NAMALWA (cell line): ENCODE measurements at regions not wholly inside any gene's neighbourhood (a gene's known extent, or its start where the extent isn't known, plus 50 kb on each side); places are given as distances from the start of the nearest gene placed in this dataset.
"Not testable (repeated sequence)": the region's sequence is repeated elsewhere in the genome, so short reads cannot be mapped to it uniquely, and the experiment has no call there.

Experiments used
- DNase-seq: peaks from one replicate; pipeline ENCODE4 v3.0.0-alpha.2; 2015; ENCODE audit warnings: low spot score

GRCh38 chr1:61028136-61028535, 54.2 kb upstream of the NFIA start:
- DNase-seq, result no peak

- DNase-seq, result not testable (repeated sequence)
Measured at GRCh38 chr1:61018068-61018467, 64.3 kb upstream of the NFIA start.

DNA sequence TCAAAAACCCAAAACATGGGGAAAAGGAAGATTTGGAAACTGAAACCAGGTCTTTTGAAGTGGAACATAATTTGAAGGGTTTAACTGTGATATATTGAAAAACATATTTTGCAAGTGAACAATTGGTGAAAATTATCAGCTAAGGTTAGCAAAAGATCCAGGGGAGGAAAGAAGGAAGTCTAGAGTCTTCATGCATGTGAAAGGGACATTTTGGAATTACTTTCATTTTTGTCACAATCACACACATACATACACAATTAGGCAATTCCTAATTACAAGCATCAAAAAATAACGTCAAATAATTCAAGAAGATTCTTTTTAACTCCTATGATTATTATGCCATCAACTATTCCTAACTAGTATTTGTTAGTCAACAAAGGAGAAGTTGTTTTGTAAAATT, 64.7 kb upstream of the NFIA start:
- DNase-seq, result no peak

DNA sequence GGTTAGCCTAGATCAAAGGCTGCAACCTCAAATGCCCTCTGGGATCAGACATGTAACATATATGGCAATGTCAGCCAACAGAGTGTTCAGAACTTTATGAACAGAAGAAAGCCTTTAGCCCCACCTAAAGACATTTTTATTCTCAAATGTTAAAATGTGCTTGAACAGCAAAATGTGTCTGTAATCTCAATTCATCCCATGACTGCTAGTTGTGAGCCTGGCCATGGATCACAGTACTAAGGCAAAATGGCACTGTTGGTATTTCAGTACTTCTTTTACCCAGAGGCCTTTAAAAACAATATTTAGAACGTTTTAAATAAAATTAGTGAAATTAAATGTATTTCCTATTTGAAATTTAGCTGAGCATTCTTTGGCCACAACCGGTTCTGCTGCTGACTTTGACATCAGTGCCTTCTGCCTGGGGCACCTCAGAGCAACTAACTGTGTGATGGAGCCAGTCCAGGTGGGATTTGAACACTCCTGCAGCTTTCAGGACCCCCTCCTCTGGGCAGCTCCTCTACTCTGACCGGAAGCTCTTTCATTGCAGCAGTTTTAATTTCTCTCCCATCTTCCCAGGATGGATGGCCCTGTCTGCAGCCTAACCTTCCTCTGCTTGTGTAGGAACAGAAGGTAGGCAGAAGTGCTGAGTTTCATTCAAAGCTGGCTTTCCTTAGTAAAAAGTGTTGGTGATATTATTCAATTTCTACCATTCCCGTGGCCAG, 68.3 kb upstream of the NFIA start:
- no peak for DNase-seq

GRCh38 chr1:61013189-61013945, 69.0 kb upstream of the NFIA start:
- DNase-seq, result no peak

- DNase-seq, result no peak
Measured at GRCh38 chr1:61012341-61012761, 70.0 kb upstream of the NFIA start.

- DNase-seq, result no peak
Measured at GRCh38 chr1:61011561-61012263, 70.6 kb upstream of the NFIA start.

- DNase-seq, result no peak
Measured at GRCh38 chr1:61007534-61008364, 74.6 kb upstream of the NFIA start.

GRCh38 chr1:61005614-61006580, 76.5 kb upstream of the NFIA start:
- no peak for DNase-seq

DNA sequence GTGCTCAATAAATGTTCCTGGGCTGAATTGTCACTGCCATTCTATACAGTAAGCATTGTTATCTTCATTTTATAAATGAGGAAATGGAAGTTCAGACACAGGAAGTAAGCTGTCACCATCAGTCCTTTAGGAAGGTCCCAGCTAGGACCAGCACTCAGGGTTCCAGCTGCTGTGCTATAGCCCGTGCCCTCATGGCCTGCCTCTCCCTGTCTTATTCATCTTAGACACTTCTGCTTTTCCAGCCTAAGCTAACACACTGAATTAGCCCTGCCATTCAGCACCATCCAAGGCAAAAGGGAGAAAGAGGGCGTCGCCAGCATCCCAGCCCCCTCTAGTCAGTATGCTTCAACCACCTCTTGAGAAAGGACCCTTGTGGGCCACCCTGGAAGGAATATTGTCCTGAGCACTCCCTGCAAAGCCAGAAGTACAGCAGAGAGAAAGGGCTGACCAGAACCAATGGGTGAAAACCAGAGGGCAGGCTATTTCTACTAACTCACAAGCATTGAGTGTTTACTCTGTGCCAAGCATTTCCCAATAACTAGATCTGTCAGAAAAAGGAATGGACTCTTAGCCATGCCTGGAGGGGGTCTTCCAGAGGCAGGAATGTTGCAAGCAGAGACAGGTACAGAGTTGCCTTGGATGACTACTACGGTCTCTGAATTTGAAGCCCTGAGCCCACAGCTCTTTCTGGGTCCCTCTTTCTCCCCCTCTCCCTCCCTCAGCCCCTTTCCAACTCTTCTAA, 77.9 kb upstream of the NFIA start:
- DNase-seq, result no peak

- no peak for DNase-seq
Measured at GRCh38 chr1:61000327-61000726, 82.0 kb upstream of the NFIA start.

DNA sequence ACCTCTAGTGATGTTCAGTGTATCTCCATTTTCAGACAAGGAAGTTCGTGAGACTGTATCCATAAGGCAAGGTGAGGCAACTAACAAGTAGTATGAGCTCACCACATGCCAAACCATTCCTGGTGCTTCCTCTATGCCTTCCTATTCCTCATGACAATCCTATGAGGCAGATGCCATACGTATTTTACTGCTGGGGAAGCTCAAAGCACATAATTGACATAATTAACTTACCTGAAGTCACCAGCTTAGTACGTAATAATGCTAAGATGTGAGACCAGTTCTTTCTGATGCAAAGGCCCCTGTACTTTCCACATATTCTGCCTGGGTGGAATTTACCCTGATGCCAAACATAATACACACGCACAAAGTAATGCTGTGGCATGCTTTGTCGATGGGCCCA, 83.6 kb upstream of the NFIA start:
- DNase-seq, result no peak

DNA sequence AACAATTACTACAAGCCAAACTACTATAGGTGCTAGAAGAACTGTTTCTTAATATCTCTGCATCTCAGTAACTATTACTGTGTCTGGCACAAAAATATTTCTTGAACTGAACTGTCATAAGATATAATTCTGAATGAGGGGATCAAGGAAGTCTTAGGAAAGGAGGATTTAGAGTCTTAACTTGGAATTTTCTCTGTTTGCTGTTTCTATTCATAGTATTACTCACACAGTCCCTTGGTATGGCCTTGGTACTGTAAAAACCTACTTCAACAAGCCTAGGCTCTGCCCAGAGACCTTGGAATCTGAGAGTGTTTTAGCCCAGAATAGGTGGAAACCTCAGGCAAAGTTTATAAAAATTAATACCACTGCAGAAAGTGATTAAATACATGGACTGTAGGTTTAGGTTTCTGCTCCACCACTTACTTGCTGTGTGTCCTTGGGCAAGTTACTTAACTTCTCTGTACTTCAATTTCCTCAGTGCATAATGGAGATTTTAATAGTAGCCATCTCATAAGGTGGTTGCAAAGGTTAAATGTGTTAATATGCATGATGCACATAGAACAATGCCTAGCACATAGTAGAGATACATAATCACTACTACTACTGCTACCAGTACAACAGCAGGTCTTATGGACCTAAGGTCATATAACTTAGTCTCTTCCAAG, 87.4 kb upstream of the NFIA start:
- no peak for DNase-seq

DNA sequence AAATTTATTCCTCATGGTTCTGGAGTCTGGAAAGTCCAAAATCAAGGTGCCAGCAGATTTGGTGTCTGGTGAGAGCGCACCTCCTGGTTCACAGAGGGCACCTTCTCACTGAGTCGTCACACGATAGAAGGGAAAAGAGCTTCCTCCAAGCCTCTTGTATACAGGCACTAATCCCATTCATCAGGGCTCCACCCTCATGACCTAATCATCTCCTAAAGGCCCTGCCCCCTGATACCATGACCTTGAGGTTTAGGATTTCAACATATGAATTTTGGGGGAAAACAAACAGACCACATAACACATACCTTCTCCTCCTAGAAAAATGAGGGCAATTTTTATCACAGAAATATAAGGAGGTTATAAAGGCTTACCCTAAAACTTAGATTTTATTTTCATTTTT, 88.0 kb upstream of the NFIA start:
- no peak for DNase-seq

GRCh38 chr1:60992165-60992564, 90.2 kb upstream of the NFIA start:
- DNase-seq, result no peak

DNA sequence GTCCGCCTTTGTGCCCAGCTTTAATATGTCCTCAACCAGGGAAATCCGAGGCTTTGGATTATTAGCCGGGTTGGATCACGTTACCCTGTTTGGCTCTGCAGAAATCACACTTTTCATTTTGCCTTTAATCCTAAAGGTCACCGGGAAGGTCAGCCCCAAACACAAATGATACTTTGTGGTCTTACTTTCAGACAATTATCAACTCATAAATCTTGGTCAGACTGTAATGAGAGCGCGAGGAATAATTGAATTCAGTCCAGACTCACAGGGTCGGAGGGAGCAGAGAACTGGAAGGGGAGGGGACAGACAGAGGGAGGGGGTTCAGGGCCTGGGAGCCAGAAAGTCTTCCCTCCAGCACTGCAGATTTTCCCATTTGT, 91.7 kb upstream of the NFIA start:
- no peak for DNase-seq

- no peak for DNase-seq
Measured at GRCh38 chr1:60989749-60990713, 92.3 kb upstream of the NFIA start.

- DNase-seq, result no peak
Measured at GRCh38 chr1:60988891-60989290, 93.5 kb upstream of the NFIA start.

DNA sequence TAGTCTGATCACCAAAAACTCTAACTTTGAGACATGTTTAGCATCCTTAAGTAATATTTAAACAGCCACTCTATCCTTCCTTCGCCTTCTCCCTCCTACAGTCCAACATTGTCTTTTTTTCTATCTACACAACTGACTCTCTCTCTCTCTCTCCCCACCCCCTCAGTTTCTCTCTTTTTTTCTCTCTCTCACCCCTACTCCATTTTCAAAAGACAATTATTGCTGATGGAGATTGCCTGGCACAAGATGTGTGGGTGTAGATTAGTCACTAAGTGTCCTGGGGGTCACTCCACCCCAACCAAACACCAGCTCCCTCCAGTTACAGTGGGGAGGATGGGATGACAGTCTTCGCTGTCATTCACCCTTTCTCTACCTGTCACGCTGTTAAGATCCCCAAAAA, 94.5 kb upstream of the NFIA start:
- DNase-seq, result no peak
